ENCODE measurements at regions not wholly inside any gene's neighbourhood (a gene's known extent, or its start where the extent isn't known, plus 50 kb on each side); places are given as distances from the start of the nearest gene placed in this dataset.

DNA sequence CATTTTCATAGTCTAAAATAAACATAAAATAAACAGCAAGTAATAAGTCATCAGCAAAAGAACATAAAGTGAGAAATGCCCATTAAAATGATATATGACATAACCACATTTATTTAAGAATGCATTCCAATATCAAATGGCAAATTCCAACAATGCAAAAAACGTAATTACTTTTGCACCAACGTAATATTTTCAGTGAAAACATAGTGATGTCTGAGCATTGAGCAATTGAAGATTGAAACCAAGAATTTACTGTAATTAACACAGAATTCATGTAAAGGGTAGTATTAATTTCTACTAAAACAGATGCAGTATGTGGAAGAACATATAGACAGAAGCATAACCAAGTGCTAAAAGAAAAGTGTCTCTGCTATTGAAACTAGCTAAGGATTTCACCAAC is 123.0 kb upstream of the TNS3 start:
- H3K27me3 Mint-ChIP-seq: peaks cover 1% of the 10 kb centered on the region
- H3K36me3 Mint-ChIP-seq: no peaks in the 10 kb centered on the region
- H3K9me3 Mint-ChIP-seq (ENCODE audit: low read depth): no peaks in the 10 kb centered on the region
- H3K4me3 Mint-ChIP-seq: no peak overlapping the region
- no peaks in the 10 kb centered on the region for H3K4me1 Mint-ChIP-seq (ENCODE audit: low read depth)
- no peak overlapping the region for H3K27ac Mint-ChIP-seq

DNA sequence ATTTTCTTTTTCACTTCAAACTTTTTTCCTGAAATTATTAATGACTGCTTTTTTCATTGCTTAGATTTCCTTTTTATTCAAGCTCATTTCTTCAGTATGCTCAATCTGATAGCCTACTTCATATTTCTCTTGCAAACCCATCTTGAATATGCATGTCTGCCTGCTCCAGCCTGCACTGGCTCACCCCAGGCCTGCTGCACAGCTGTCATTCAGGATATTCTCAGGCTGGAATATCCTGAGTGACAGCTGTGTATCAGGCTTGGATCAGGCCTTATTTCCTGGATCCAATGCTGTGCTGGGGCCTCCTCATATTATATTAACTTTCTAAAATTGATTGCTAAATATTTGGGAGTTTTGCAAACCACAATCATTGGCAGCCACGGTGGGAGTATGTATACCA is 120.2 kb upstream of the TNS3 start:
- Mint-ChIP-seq H3K27ac (no peak overlapping the region), H3K9me3 (ENCODE audit: low read depth) (no peaks in the 10 kb centered on the region), H3K27me3 (no peaks in the 10 kb centered on the region), H3K4me1 (ENCODE audit: low read depth) (no peaks in the 10 kb centered on the region), H3K36me3 (no peaks in the 10 kb centered on the region), H3K4me3 (no peak overlapping the region)

DNA sequence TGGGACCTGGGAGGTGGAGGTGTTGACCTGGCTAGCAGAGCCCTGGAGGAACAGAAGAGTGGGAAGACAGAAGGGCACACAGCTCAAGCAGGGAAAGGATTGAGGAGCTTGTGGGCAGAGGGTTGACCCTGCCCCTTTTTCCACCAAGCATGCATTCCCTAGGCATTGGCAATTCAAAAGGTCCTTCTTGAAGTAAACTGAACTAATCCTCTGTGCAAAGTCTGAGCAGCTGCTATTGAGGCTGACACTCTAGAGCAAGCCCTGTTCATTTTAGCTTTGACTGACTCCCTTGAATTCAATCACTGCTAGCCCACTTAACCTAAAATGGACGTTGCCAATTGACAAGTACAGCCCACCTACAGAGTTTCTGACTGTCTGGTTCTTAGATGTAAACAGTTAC is 116.5 kb upstream of the TNS3 start:
- H3K36me3 Mint-ChIP-seq: no peaks in the 10 kb centered on the region

DNA sequence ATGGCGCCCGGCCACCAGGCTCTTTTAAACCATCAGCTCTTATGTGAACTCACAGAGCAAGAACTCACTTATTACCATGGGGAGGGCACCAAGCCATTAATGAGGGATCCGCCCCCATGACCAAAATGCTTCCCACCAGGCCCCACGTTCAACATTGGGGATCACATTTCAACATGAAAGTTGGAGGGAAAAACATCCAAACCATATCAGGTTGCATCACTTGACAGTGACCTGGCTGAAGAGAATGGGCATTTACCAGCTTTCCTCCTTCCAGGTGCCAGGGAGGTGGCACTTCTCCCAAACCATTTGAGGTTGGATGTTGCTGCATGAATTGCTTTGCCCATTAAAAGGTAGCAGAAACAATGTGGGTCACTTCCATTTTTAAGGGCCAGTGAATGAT is 115.6 kb upstream of the TNS3 start:
- no peak overlapping the region for H3K4me3 Mint-ChIP-seq
- H3K9me3 Mint-ChIP-seq (ENCODE audit: low read depth): no peaks in the 10 kb centered on the region
- no peaks in the 10 kb centered on the region for H3K27me3 Mint-ChIP-seq
- no peaks in the 10 kb centered on the region for H3K36me3 Mint-ChIP-seq
- no peaks in the 10 kb centered on the region for H3K4me1 Mint-ChIP-seq (ENCODE audit: low read depth)
- H3K27ac Mint-ChIP-seq: no peak overlapping the region

More for the DNA sequence above, 116.5 kb upstream of the TNS3 start:
- H3K27me3 Mint-ChIP-seq: no peaks in the 10 kb centered on the region
- no peaks in the 10 kb centered on the region for H3K9me3 Mint-ChIP-seq (ENCODE audit: low read depth)
- H3K4me1 Mint-ChIP-seq (ENCODE audit: low read depth): no peaks in the 10 kb centered on the region
- no peak overlapping the region for H3K27ac Mint-ChIP-seq
- H3K4me3 Mint-ChIP-seq: no peak overlapping the region

DNA sequence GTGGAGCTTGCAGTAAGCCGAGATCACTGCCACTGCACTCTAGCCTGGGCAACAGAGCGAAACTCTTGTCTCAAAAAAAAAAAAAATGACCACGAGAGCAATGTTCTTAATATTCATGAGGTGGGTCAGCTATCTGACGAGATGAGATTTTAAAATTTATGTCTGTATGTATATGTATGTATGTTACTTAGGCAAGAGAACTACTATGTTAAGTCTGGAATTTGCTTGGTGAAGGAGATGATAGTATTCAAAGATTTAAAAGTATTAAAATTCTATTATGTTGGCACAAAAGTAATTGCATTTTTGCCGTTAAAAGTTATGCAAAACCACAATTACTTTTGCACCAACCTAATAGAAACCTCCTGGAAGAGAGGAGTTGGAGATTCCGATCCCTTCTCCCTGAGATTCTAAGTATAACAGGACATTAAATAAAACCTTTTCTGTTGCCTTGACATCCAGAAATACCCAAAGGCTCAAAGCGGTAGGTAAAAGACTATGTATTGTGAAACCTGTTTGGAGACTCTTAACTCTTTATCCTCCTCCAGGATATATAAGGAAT is 114.3 kb upstream of the TNS3 start:
- no peak overlapping the region for H3K27ac Mint-ChIP-seq
- H3K9me3 Mint-ChIP-seq (ENCODE audit: low read depth): no peaks in the 10 kb centered on the region
- H3K4me3 Mint-ChIP-seq: no peak overlapping the region
- H3K27me3 Mint-ChIP-seq: no peaks in the 10 kb centered on the region
- no peaks in the 10 kb centered on the region for H3K4me1 Mint-ChIP-seq (ENCODE audit: low read depth)
- no peaks in the 10 kb centered on the region for H3K36me3 Mint-ChIP-seq

DNA sequence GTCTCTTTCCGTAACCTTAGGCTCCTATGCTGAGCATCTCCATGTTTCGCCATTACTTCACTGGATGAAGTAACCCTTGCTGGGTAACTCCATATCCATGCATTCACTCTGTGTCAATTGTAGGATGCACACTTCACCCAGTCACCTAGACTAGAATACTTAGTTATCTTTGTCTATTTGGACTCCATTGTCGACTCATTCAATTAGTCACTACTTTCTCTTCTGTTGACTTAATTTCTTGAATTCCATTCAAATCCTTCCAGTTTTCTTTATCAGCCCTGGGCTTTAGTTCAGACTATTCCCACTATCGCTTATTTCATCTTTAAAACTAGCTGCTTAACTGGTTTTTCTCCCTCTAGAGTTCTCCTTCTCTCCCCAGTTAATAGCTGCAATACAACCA is 111.3 kb upstream of the TNS3 start:
- H3K4me3 Mint-ChIP-seq: no peak overlapping the region
- H3K36me3 Mint-ChIP-seq: no peaks in the 10 kb centered on the region
- no peaks in the 10 kb centered on the region for H3K4me1 Mint-ChIP-seq (ENCODE audit: low read depth)
- no peak overlapping the region for H3K27ac Mint-ChIP-seq
- H3K27me3 Mint-ChIP-seq: no peaks in the 10 kb centered on the region
- H3K9me3 Mint-ChIP-seq (ENCODE audit: low read depth): no peaks in the 10 kb centered on the region

DNA sequence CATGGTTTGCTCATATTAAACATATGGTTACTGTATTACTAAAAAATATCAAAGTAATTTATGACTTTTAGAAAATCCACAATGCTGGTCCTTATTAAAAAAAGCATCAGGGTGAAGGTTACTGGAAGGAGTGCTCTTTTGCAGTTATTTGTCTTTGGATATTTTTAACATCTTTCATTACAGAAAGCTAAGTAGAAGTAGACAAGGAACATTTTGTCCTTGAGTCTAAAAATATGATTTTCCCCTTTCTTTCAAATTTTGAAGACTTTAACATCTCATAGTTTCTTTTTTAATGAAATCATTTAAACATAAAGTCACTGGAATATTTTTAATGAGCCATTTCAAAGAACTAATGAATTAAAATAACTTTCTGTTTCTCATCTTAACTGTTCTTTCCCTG is 110.1 kb upstream of the TNS3 start:
- Mint-ChIP-seq H3K27ac (no peak overlapping the region), H3K27me3 (no peaks in the 10 kb centered on the region), H3K4me3 (no peak overlapping the region), H3K36me3 (no peaks in the 10 kb centered on the region), H3K9me3 (ENCODE audit: low read depth) (no peaks in the 10 kb centered on the region), H3K4me1 (ENCODE audit: low read depth) (no peaks in the 10 kb centered on the region)

DNA sequence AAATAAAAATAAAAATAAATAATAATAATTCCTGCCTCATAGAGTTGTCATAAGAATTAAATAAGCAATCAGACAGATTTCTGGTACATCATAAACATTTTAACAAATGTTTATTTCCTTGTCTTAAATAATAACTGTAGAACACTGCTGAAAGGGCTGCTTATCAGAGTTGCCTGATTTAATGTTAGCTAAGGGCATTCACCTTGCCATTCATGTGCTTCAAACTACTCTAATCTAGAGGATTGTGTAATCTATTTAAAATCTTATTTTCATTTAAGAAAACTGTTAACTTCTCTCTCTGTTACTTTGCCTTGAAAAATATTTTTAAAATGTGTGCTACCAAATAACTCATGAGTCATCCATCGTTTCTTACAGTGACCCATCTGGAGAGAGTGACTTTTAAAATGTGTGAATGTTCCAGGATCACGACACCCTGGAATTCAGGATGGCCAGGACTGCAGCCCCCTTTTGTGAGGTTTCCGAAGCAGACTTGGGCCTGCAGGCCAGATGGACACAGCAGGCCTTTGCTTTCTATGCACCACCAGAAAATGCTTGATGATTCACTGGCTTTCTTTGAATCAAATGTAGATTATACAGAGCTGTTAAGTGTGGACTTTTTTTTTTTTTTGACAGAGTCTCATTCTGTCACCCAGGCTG is 109.1 kb upstream of the TNS3 start:
- Mint-ChIP-seq H3K36me3 (no peaks in the 10 kb centered on the region), H3K27me3 (no peaks in the 10 kb centered on the region), H3K4me3 (no peak overlapping the region), H3K4me1 (ENCODE audit: low read depth) (no peaks in the 10 kb centered on the region), H3K9me3 (ENCODE audit: low read depth) (no peaks in the 10 kb centered on the region), H3K27ac (no peak overlapping the region)

DNA sequence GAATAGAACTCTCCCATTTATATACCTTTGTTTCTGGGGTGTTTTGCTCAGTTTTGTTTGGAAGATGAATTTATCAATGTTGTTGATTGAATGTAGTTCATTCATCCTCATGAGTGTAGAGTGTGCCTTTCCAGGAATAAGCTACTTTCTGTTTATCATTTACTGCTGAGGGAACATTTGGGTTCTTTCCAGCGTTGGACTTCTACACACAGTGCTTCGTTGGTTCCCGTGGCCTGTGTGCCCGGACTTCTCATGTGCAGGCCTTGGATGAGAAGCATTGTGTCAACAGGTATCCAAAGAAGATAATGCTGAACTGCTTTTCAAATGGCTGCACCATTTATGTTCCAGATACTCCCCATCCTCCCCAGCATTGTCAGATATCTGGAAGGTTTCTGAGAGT is 107.6 kb upstream of the TNS3 start:
- no peaks in the 10 kb centered on the region for H3K36me3 Mint-ChIP-seq
- H3K4me1 Mint-ChIP-seq (ENCODE audit: low read depth): no peaks in the 10 kb centered on the region
- no peak overlapping the region for H3K27ac Mint-ChIP-seq
- no peaks in the 10 kb centered on the region for H3K27me3 Mint-ChIP-seq
- no peaks in the 10 kb centered on the region for H3K9me3 Mint-ChIP-seq (ENCODE audit: low read depth)
- H3K4me3 Mint-ChIP-seq: no peak overlapping the region

DNA sequence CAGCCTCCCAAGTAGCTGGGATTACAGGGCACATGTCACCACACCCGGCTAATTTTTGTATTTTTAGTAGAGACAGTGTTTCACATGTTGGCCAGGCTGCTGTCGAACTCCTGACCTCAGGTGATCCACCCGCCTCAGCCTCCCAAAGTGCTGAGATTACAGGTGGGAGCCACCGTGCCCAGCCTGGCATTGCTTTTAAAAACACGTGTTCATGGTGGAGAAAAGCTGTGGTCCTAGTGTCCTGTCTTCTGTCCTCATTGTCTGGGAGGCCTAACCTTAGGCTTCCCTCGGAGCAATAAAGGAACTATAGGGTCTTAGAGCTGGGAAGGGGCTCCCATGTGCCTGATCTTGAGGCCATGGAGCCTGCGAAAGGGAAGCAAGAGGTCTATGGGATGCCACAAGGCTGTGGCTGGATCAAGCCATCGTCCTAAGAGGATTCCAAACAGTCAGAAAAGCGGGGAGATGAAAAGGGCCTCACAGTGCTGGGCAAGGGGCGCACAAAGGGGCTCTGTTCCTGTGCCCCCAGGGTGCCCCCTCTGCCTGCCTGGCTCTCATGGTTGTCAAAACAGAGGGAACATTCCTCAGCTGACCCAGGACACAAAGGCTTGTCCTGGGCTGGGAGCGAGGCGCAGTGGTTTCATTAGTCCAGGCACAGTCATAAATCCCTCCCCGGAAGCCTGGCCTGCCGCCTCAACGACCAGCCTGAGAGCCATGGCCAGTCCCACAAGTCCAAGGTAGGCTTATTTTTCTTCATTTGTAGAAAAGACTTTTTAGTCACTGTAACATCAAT is 106.6 kb upstream of the TNS3 start:
- Mint-ChIP-seq H3K4me3 (no peak overlapping the region), H3K9me3 (ENCODE audit: low read depth) (no peaks in the 10 kb centered on the region), H3K4me1 (ENCODE audit: low read depth) (no peaks in the 10 kb centered on the region), H3K27ac (no peak overlapping the region), H3K27me3 (no peaks in the 10 kb centered on the region), H3K36me3 (no peaks in the 10 kb centered on the region)

DNA sequence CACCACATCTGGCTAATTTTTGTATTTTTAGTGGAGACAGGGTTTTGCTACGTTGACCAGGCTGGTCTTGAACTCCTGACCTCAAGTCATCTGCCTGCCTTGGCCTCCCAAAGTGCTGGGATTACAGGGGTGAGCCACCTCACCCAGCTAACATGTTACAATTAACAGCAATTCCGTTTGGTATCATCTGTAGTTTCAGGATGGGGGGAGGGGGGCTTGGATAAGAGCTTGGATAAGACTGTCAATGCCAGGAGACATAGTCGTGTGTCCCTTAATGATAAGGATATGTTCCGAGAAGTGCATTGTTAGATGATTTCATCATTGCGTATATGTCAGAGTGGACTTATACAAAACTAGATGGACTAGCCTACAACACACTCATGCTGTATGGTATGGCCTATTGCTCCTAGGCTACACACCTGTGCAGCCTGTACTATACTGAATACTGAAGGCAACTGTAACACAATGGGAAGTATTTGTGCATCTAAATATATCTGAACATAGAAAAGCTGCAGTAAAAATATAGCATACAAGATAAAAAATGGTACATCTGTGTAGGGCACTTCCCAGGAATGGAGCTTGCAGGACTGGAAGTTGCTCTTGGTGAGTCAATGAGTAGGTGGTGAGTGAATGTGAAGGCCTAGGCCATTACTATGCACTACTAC is 103.9 kb upstream of the TNS3 start:
- no peaks in the 10 kb centered on the region for H3K36me3 Mint-ChIP-seq
- no peak overlapping the region for H3K27ac Mint-ChIP-seq
- no peaks in the 10 kb centered on the region for H3K4me1 Mint-ChIP-seq (ENCODE audit: low read depth)
- H3K9me3 Mint-ChIP-seq (ENCODE audit: low read depth): no peaks in the 10 kb centered on the region
- H3K4me3 Mint-ChIP-seq: no peak overlapping the region
- H3K27me3 Mint-ChIP-seq: no peaks in the 10 kb centered on the region

DNA sequence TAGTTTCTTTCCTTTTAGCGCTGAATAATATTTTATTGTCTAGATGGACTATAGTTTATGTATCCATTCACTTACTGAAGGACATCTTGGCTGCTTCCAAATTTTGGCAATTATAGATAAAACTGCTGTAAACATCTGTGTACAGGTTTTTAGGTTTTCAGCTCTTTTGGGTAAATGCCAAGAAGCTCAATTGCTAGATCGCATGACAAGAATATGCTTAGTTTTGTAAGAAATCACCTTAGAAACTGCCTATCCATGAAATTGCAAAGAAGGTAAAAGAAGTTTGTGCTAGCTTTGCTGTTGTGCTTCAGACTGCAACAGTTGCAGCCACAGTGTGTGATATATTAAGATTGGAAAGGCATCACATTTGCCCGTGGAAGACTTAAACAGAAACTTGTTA is 103.2 kb upstream of the TNS3 start:
- no peaks in the 10 kb centered on the region for H3K36me3 Mint-ChIP-seq
- H3K4me3 Mint-ChIP-seq: no peak overlapping the region
- H3K27ac Mint-ChIP-seq: no peak overlapping the region
- no peaks in the 10 kb centered on the region for H3K4me1 Mint-ChIP-seq (ENCODE audit: low read depth)
- H3K9me3 Mint-ChIP-seq (ENCODE audit: low read depth): no peaks in the 10 kb centered on the region
- no peaks in the 10 kb centered on the region for H3K27me3 Mint-ChIP-seq

DNA sequence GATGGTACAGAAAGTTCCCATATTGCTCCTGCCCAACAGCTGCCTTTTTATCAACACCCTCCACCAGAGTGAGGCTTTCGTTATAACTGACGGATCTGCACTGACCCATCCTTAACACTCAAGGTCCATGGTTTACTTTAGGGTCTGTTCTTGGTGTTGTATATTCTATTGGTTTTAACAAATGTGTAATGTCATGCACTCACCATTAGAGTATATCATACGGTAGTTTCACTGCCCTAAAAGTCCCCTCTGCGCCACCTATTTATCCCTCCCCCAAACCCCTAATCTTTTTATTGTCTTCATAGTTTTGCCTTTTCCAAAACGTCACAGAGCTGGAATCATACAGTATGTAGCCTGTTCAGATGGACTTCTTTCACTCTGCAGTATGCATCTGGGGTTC is 102.8 kb upstream of the TNS3 start:
- Mint-ChIP-seq H3K27ac (no peak overlapping the region), H3K9me3 (ENCODE audit: low read depth) (no peaks in the 10 kb centered on the region), H3K4me1 (ENCODE audit: low read depth) (no peaks in the 10 kb centered on the region), H3K27me3 (no peaks in the 10 kb centered on the region), H3K4me3 (no peak overlapping the region), H3K36me3 (no peaks in the 10 kb centered on the region)

DNA sequence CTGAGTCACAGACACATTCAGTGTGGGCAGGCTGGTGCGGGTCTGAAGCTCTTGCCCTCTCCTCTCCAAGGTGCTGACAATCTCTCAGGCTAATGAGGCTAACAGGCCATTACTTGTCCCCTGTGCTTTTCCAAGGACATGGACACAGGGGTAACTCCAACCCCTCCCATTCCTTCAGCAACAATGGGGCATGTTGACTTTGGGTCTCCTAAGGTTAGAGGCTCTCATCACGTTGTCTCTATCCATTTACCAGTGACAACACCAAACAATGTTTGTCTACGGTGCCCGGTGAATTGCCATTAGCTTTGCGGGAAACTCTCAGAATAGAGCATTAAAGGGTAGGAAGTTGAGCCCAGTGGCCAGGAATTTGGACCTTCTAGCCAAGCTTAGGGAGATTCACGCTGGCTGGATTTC is 101.6 kb upstream of the TNS3 start:
- no peak overlapping the region for H3K4me3 Mint-ChIP-seq
- H3K36me3 Mint-ChIP-seq: no peaks in the 10 kb centered on the region
- no peak overlapping the region for H3K27ac Mint-ChIP-seq
- H3K27me3 Mint-ChIP-seq: no peaks in the 10 kb centered on the region
- H3K4me1 Mint-ChIP-seq (ENCODE audit: low read depth): no peaks in the 10 kb centered on the region
- no peaks in the 10 kb centered on the region for H3K9me3 Mint-ChIP-seq (ENCODE audit: low read depth)

DNA sequence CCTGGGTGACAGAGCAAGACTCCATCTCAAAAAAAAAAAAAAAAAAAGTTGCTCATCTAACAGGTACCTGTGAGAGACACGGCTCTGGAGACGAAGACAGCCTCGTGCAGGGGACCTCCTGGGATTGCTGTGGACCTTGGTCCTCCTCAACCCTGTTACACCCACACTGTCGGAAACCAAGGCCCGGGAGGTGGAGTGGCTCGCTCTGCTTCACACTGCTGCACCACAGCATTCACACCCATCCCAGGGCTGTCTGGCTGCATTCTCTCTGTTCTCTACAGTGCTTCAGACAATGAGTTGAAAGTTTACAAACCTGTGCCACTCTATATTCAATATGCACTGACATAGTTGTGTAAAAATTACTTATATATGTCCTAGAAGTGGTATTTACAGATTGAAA is 101.0 kb upstream of the TNS3 start:
- Mint-ChIP-seq H3K36me3 (no peaks in the 10 kb centered on the region), H3K27ac (no peak overlapping the region), H3K9me3 (ENCODE audit: low read depth) (no peaks in the 10 kb centered on the region), H3K27me3 (no peaks in the 10 kb centered on the region), H3K4me3 (no peak overlapping the region), H3K4me1 (ENCODE audit: low read depth) (no peaks in the 10 kb centered on the region)
